ENCODE measurements at regions not wholly inside any gene's neighbourhood (a gene's known extent, or its start where the extent isn't known, plus 50 kb on each side); places are given as distances from the start of the nearest gene placed in this dataset.

- Histone ChIP-seq H3K9me2 (ENCODE audit: insufficient read depth) (no peaks in the 10 kb centered on the region), H3K4me3 (replicated peaks in 1 of 2; ENCODE audit: low read depth in 1 of 2, low read length in 2 of 2) (no peak overlapping the region), H3K27ac (ENCODE audit: low read depth, low read length) (no peak overlapping the region), H3K36me3 (ENCODE audit: control insufficient read depth in 1 of 2, insufficient read depth in 2 of 2, low read length in 2 of 2) (no peaks in the 10 kb centered on the region), H3K4me2 (ENCODE audit: low read length) (no peak overlapping the region), H2AFZ (ENCODE audit: low read depth, low read length, poor library complexity, severe bottlenecking) (no peak overlapping the region), H4K20me1 (ENCODE audit: insufficient read depth) (no peaks in the 10 kb centered on the region), H3K79me2 (ENCODE audit: insufficient read depth, low read length) (no peaks in the 10 kb centered on the region), H3K27me3 (ENCODE audit: insufficient read depth, low read length) (peaks cover 37% of the 10 kb centered on the region), H3K9me3 (ENCODE audit: control insufficient read depth in 1 of 2, insufficient read depth in 1 of 2, low read depth in 1 of 2, low read length in 2 of 2) (no peaks in the 10 kb centered on the region), H3K9ac (ENCODE audit: low read length) (no peak overlapping the region), H3K4me1 (ENCODE audit: control insufficient read depth in 1 of 2, insufficient read depth in 2 of 2, low read length in 2 of 2) (no peaks in the 10 kb centered on the region)
- POLR2A ChIA-PET: no interaction called here
- RAD21 ChIA-PET (ENCODE audit: low non-redundant PET in 1 of 2, low total read pairs in 2 of 2, uncharacterized antibody in 2 of 2, unreplicated experiment in 2 of 2): no interaction called here
- ATAC-seq (no peak), DNase-seq (ENCODE audit: low read depth, low spot score) (no peak)
- intact Hi-C loops (cut with micrococcal nuclease): no loop called here
- CTCF ChIA-PET: interaction anchor here (0.7 to 1.2 kb wide), 4 partner anchors 32 to 207 kb away, joined by 3 to 5 read pairs (median 4); no protein-coding TSS in a partner anchor
- no TSS peak for BruUV-seq (replicated peaks)
- TF ChIP-seq YY1 (IDR thresholded peaks at IDR 0.05; ENCODE audit: extremely low read depth, insufficient replicate concordance, low read depth, low read length): no peak
- no peak for TF ChIP-seq ZFX (IDR thresholded peaks at IDR 0.05)
- no peak for TF ChIP-seq SIN3A (IDR thresholded peaks at IDR 0.05; ENCODE audit: low read depth)
- TF ChIP-seq ATF3 (IDR thresholded peaks at IDR 0.05): no peak
- no peak for TF ChIP-seq EZH2phosphoT487 (IDR thresholded peaks at IDR 0.05; ENCODE audit: borderline replicate concordance)
- no peak for TF ChIP-seq MAX (IDR thresholded peaks at IDR 0.05)
- no peak for TF ChIP-seq ZNF274 (IDR thresholded peaks at IDR 0.05; ENCODE audit: low read depth, low read length)
- TF ChIP-seq EZH2 (IDR thresholded peaks at IDR 0.05): no peak
- TF ChIP-seq TCF7L2 (IDR thresholded peaks at IDR 0.05; ENCODE audit: borderline replicate concordance, extremely low read depth, insufficient read depth, insufficient read length): no peak
- TF ChIP-seq SP1 (IDR thresholded peaks at IDR 0.05; ENCODE audit: low read depth): no peak
- TF ChIP-seq CBX3 (IDR thresholded peaks at IDR 0.05; ENCODE audit: low read depth): no peak
- no peak for TF ChIP-seq FOSL1 (IDR thresholded peaks at IDR 0.05; ENCODE audit: low read depth)
- no peak for TF ChIP-seq CTCF (IDR thresholded peaks at IDR 0.05 in 2 of 3, conservative IDR thresholded peaks at IDR 0.05 in 1 of 3; ENCODE audit: borderline replicate concordance in 1 of 3, insufficient read depth in 1 of 3, low read depth in 2 of 3, low read length in 2 of 3)
- TF ChIP-seq ZBTB33 (IDR thresholded peaks at IDR 0.05; ENCODE audit: extremely low read depth, insufficient replicate concordance, low read length): no peak
- no peak for TF ChIP-seq RAD21 (IDR thresholded peaks at IDR 0.05; ENCODE audit: low read depth)
Measured at GRCh38 chr14:22168092-22168955, 420.7 kb downstream of the DAD1 start.
